CD4-positive, alpha-beta T cell (primary cell): ENCODE measurements at regions not wholly inside any gene's neighbourhood (a gene's known extent, or its start where the extent isn't known, plus 50 kb on each side); places are given as distances from the start of the nearest gene placed in this dataset.

Source experiments
- ATAC-seq: fragments of 200-7000 bp; cut with Tn5 transposase; one replicate; pipeline ENCODE4 v1.10.0; 2022; ENCODE audit warnings: mild to moderate bottlenecking; ENCODE audit not compliant: poor library complexity
- CTCF ChIA-PET: fragments of 350-600 bp; sonication (Branson Sonifier 250); formaldehyde crosslinking; loops from one replicate; lab custom pipeline; 2021; ENCODE audit warnings: antibody characterized with exemption, inconsistent platforms; lab: Charles Lee
- POLR2A ChIA-PET: fragments of 350-600 bp; sonication (Branson Sonifier 250); formaldehyde crosslinking; loops from one replicate; lab custom pipeline; 2021; ENCODE audit warnings: antibody characterized with exemption, inconsistent platforms; lab: Charles Lee
- DNase-seq, 14 experiments: peaks; one replicate each; pipeline ENCODE4 v3.0.0-alpha.2; 2013 to 2020; ENCODE audit warnings: mixed read lengths in 2 of 14
- H3K27ac ChIP-seq, 2 donors: one replicate each; pipeline versions ENCODE4 v1.5.1 to v1.7.0; 2013; ENCODE audit warnings: low read length in 2 of 2, low read depth in 1 of 2, mild to moderate bottlenecking in 1 of 2
- H3K27me3 ChIP-seq, 2 experiments: 1 replicate in 1 of 2; 2 replicates in 1 of 2; pipeline versions ENCODE4 v1.6.1 to v1.7.0; 2013; ENCODE audit warnings: low read length in 2 of 2, control low read depth in 1 of 2, mild to moderate bottlenecking in 1 of 2, moderate library complexity in 1 of 2; ENCODE audit not compliant: insufficient read depth in 2 of 2, control insufficient read depth in 1 of 2
- H3K36me3 ChIP-seq: one replicate; pipeline ENCODE4 v1.6.1; 2013; ENCODE audit warnings: low read length, control low read depth; ENCODE audit not compliant: insufficient read depth
- H3K4me1 ChIP-seq: one replicate; pipeline ENCODE4 v1.6.1; 2013; ENCODE audit warnings: low read length, control low read depth; ENCODE audit not compliant: insufficient read depth
- H3K4me3 ChIP-seq: one replicate; pipeline ENCODE4 v1.5.1; 2013; ENCODE audit warnings: mild to moderate bottlenecking, low read length, moderate library complexity
- H3K9me3 ChIP-seq, 2 experiments: 1 replicate in 1 of 2; 2 replicates in 1 of 2; pipeline versions ENCODE4 v1.6.1 to v1.7.0; 2013; ENCODE audit warnings: low read length in 2 of 2, mild to moderate bottlenecking in 2 of 2, control low read depth in 1 of 2, moderate library complexity in 1 of 2; ENCODE audit not compliant: control insufficient read depth in 1 of 2, insufficient read depth in 1 of 2
- H3K27ac Mint-ChIP-seq: one replicate; pipeline ENCODE4 v1.8.0; 2020; ENCODE audit warnings: mixed read lengths
- H3K27me3 Mint-ChIP-seq: one replicate; pipeline ENCODE4 v1.8.0; 2021; ENCODE audit warnings: mixed read lengths
- H3K36me3 Mint-ChIP-seq: one replicate; pipeline ENCODE4 v1.8.0; 2021; ENCODE audit warnings: low read depth, mixed read lengths
- H3K4me1 Mint-ChIP-seq: one replicate; pipeline ENCODE4 v1.8.0; 2021; ENCODE audit warnings: low read depth, mixed read lengths
- H3K4me3 Mint-ChIP-seq: one replicate; pipeline ENCODE4 v1.8.0; 2020; ENCODE audit warnings: mild to moderate bottlenecking, mixed read lengths
- H3K9me3 Mint-ChIP-seq: one replicate; pipeline ENCODE4 v1.8.0; 2020; ENCODE audit warnings: mixed read lengths
- CTCF ChIP-seq: fragments of 200-600 bp; IDR thresholded peaks from one replicate; pipeline ENCODE4 v1.8.0; 2022; ENCODE audit warnings: antibody characterized with exemption, mild to moderate bottlenecking
- intact Hi-C, 2 experiments: fragments of 100-400 bp; cut with DNase I in 1 of 2; cut with micrococcal nuclease in 1 of 2; formaldehyde crosslinking; loops; one replicate each; pipeline versions ENCODE4 v1.15.1 to v1.9.0; 2023 to 2025; cut with DNase I, micrococcal nuclease

DNA sequence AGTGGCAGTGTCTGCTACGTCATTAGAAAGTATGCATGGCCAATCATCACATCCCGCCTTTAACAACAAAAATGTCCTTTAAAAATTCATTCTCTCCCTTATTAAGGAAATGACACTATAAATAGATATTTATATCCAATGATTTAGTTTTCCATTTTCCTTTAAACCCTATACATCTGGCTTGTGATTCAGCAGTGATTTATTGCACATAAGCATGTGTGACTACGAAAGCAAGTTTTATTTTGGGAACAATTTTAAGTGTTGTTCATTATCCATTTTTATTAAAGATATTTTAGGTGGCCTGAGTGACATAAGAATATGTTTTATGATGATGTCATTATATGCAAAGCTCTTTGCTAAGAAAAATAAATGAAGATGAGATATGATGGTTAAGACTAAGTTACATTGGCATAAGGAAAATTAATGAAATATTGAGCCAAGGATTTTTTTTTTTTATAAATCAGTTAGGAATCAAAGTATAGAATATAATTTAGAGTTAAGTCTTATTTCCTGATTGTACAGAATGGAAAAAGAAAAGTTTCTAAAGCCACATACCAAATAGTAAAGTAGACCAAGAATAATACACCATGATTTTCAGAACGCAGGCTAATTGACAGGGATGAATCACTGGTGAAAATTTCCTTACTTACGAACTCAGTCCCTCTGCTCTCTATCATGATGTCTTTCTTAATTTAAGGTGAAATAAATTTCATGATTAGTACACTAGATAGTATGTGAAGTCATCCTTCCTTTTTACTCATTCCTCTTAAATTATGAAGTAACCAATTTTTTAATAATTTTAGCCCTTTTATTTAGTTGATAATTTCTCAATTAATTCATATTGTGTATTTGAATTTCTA lies 822.4 kb downstream of the FAT4 start:
- no peaks in the 10 kb centered on the region for H3K27me3 ChIP-seq
- H3K27ac ChIP-seq = no peak overlapping the region
- H3K9me3 Mint-ChIP-seq = peaks cover 2% of the 10 kb centered on the region
- ChIA-PET CTCF (no interaction called here), POLR2A (no interaction called here)
- intact Hi-C loops = no loop called here
- H3K4me3 Mint-ChIP-seq = no peak overlapping the region
- H3K36me3 ChIP-seq = no peaks in the 10 kb centered on the region
- no peaks in the 10 kb centered on the region for H3K4me1 ChIP-seq
- ATAC-seq = no peak
- H3K4me1 Mint-ChIP-seq = no peaks in the 10 kb centered on the region
- no peak overlapping the region for H3K27ac Mint-ChIP-seq
- no peaks in the 10 kb centered on the region for H3K36me3 Mint-ChIP-seq
- H3K4me3 ChIP-seq = no peak overlapping the region
- peaks cover 0 to 4% of the 10 kb centered on the region in 2 experiments for H3K9me3 ChIP-seq
- no peak for TF ChIP-seq CTCF
- H3K27me3 Mint-ChIP-seq = no peaks in the 10 kb centered on the region
- DNase-seq = no peak

GRCh38 chr4:126137782-126138170 lies 823.0 kb downstream of the FAT4 start:
- Mint-ChIP-seq H3K4me3 (no peak overlapping the region), H3K4me1 (no peaks in the 10 kb centered on the region), H3K9me3 (peaks cover 2% of the 10 kb centered on the region), H3K27ac (no peak overlapping the region), H3K36me3 (no peaks in the 10 kb centered on the region), H3K27me3 (no peaks in the 10 kb centered on the region)
- H3K36me3 ChIP-seq = no peaks in the 10 kb centered on the region
- peaks cover 0 to 4% of the 10 kb centered on the region in 2 experiments for H3K9me3 ChIP-seq
- no peak overlapping the region for H3K27ac ChIP-seq
- intact Hi-C loops = no loop called here
- no peaks in the 10 kb centered on the region for H3K27me3 ChIP-seq
- no peak for TF ChIP-seq CTCF
- DNase-seq = no peak
- POLR2A ChIA-PET = no interaction called here
- no peak overlapping the region for H3K4me3 ChIP-seq
- no peaks in the 10 kb centered on the region for H3K4me1 ChIP-seq
- CTCF ChIA-PET = no interaction called here
- no peak for ATAC-seq

DNA sequence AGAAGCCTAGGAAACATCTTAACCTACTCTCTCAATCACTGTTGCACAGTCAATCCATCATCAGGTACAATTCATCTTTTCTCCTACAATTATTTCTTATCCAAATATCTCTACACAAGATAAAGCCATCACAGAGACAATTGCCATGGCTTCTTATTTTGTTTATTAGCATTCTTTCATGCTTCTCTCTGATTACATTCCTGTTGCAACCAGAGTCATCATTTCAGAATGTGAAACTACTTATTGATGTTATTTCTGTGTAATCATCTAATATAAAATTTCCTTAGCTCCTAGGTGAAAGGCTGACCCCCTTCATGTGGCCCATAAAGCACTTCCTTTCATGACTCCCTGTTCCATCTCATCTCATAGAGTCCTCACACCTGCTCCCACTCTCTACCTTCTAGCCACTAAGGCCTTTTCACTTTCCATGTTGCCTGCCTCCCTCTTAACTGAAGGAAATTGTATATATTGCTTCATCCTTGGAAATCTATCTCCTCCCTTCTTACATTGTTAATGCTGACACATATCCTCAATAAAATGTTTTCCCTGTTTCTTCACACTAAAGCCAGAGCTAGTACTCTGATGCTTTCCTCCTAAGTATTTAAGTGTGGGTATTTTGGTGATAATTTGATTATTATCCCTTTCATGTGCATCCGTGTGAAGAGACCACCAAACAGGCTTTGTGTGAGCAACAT lies 829.9 kb downstream of the FAT4 start:
- Mint-ChIP-seq H3K4me3 (no peak overlapping the region), H3K36me3 (no peaks in the 10 kb centered on the region), H3K4me1 (no peaks in the 10 kb centered on the region), H3K9me3 (no peaks in the 10 kb centered on the region), H3K27me3 (no peaks in the 10 kb centered on the region), H3K27ac (no peak overlapping the region)
- Histone ChIP-seq H3K4me3 (no peak overlapping the region), H3K9me3 (no peaks in the 10 kb centered on the region), H3K4me1 (no peaks in the 10 kb centered on the region), H3K27ac (no peak overlapping the region), H3K36me3 (no peaks in the 10 kb centered on the region), H3K27me3 (no peaks in the 10 kb centered on the region)
- no peak for DNase-seq
- CTCF ChIA-PET = no interaction called here
- no peak for TF ChIP-seq CTCF
- POLR2A ChIA-PET = no interaction called here
- intact Hi-C loops = no loop called here
- ATAC-seq = no peak
